GM19351 (cell line): ENCODE measurements at regions not wholly inside any gene's neighbourhood (a gene's known extent, or its start where the extent isn't known, plus 50 kb on each side); places are given as distances from the start of the nearest gene placed in this dataset.

Source experiments
- ATAC-seq: cut with Tn5 transposase; IDR thresholded peaks from one replicate; pipeline ENCODE4 v1.9.1; 2021; ENCODE audit warnings: mild to moderate bottlenecking, moderate library complexity; ENCODE audit not compliant: unreplicated experiment

- ATAC-seq = no peak
Observed at GRCh38 chr6:41428996-41429421, 93.6 kb downstream of the NCR2 start.

DNA sequence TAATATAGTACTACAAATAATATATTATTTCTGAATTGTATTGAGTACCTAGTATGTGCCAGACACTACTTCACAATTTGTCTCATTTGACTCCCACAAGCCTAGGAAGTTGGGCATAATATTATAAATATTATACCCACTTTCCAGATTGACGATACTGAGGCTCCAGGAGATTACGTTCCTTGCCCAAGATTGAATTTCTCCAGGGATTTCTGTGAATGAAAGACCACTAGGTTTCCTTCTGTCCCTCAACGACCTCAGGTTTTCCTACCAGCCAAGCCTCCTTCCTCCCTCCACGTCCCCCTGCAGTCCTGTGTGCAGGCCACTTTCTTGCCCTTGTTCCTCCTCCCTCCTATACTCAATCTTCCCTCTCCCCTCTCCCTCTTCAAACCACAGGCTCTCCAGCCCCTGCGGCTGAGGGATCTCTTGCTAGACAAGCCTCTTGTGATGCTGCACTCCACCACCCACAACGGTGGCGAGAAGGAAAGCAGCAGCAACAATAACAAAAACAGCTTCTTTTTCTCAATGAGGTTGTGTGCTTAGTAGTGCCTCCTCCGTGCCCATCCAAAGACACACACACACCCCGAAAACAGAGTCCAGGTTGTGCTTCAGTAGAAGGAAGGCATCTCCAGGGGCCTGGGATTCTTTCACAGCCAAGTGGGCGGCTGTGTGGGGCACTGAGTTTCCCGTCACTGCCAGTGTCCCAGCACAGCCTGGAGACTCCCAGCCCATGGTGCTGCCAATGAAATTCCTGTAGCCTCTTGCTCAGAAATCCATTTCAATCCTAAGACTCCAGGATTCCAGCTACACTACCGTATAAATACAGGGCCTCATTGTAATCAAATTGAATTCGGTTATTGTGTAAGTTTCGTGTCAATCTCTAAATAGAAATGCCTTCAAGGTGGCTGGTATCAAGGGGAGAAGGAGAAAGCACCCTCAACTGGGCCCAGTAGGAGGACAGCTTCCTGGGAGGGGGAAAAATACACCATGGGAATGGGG lies 94.4 kb downstream of the NCR2 start:
- ATAC-seq = no peak

- ATAC-seq = no peak
Observed at GRCh38 chr6:41430875-41431274, 95.5 kb downstream of the NCR2 start.

GRCh38 chr6:41432280-41432679 lies 96.9 kb downstream of the NCR2 start:
- no peak for ATAC-seq

- ATAC-seq = no peak
Observed at GRCh38 chr6:41434803-41435481, 99.5 kb downstream of the NCR2 start.

GRCh38 chr6:41437604-41438003 lies 102.2 kb downstream of the NCR2 start:
- no peak for ATAC-seq

DNA sequence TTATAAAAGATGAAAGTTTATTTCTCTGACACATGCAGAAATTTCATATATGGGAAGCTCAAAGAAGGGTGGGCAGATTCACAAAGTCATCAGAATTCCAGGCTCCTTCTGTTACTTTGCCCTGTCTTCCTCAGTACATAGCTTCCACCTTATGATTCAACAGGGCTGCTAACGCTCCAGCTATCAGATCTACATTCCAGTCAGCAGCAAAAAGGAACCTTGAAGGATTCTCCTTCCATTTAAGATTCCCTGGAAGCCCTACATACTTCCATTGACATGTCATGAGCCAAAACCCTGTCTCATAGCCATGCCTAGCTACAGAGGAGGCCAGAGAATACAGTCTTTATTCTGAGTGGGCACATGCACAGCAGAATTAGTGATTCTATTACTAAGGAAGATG lies 103.3 kb downstream of the NCR2 start:
- ATAC-seq = no peak

DNA sequence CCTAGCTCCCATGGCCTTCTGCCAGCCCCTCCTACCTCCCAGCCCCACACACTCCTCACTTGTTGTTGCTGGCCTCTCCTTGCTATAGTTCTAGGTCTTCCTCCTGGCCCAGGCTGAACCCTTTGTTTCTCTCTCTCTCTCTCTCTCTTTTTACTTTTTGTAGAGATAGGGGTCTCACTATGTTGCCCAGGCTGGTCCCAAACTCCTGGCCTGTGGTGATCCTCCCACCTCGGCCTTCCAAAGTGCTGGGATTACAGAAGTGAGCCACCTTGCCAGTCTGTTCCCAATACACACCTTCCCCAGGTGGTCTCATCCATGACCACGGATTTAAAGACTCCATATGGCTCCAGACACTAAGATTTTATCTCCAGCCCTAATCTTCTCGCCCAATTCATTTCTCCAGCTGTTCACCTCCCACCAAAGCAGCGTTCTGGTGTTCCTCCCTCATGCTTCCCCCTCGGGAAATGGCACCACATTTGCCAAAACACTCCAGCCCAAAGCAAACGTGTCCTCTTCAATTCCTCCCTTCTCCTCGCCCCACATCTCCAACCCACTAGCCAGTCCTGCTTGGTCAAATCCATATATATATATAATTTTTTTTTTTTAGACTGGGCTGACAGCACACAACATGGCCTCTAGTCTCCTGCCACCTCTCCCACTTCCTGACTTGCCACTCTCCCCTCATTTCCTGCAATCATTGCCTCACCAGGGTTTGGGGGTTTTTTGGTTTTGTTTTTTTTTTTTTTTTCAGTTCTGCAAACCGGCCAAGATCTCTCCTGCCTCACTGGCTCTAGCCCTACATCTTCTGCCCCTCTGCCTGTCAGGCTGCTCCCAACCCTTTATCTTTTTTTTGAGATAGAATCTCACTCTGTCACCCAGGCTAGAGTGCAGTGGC lies 104.4 kb downstream of the NCR2 start:
- peak; percentile 78 for ATAC-seq

DNA sequence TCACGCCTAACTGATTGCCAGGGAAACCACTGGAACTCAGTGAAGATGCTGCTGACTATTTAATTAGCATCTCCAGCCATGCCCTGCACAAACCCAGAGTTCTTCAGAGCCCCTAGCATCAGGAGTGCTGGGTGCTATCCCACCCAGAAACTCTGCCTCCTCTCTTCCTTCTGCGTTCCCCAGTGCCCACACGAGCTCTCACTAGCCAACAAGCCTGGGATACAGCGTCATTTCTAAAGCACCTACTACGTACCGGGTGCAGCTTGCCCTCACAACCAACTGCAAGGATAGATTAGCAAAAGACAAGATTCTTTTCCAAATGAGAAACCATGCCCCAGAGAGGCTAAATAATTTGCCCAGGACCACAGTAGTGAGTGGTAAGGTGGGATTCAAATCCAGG lies 105.2 kb upstream of the FOXP4 start:
- ATAC-seq = no peak

DNA sequence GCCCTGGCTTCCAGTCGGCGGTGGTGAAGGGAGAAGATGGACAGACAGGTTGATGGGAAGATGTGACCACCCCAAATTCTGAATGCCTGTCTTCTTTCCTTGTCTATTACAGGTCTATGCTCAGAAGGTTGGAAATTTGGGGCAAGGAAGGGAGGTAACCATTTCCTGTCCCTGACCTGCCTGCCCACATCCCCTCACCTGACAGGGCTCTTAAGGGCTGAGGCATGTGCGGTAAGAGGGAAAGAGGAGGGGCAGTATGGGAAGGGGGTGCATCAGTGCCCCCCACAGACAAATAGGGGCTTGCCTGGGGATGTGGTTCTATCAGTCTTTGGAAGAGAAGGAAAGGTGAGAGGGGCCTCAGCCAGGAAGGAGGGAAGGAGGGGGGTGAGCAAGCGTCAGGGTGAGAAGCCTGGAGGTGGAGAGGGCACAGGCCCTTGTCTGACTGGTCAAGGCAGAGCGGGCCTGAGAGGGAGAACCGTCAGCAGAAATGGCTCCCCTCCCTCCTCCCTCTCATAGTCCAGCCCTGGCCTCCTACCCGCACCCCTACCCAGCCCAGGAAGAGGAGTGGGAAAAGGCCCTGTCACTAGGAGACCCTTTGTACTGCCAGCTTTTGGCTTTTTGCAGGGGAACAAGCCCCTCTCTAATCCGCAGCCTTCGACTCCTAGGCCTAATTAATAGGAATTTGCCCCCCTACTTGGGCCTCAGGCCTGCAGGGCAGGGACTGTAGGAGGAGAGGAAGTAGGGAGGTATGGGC lies 104.4 kb upstream of the FOXP4 start:
- ATAC-seq = no peak

- ATAC-seq = no peak
Observed at GRCh38 chr6:41442352-41442672, 103.9 kb upstream of the FOXP4 start.

DNA sequence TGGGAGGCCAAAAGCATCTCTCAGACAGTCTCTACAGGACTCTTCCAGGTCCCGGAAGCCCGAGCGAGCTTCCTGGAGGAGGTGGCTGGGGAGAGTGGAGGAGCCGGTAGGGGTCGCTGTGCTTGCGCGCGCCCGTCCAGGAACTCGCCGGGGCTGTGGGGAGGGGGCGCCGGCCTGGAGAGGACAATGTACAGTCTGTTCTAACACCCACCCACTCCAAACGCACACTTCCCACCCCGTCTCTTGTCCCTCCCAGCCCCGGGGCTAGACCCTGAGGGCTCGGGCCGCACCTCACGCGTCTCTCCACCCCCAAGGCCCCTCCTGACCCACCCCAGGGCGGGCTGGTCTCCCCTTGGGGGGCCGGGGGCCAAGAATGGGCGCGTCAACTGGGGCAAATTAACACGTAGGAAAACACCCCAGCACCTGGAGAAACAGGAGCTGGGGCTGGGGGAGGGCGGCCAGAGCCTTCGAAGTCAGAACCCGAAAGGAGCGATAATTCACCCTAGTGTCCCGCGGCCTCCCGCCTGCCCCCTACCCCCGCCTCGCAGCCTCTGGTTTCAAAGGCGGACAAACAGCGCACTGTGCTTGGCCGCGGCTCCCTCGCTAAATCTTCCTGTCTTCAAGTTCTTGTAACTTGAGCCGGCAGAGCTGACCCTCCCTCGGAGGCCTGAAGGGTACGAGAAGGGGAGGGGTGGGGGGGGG lies 103.2 kb upstream of the FOXP4 start:
- ATAC-seq = no peak

DNA sequence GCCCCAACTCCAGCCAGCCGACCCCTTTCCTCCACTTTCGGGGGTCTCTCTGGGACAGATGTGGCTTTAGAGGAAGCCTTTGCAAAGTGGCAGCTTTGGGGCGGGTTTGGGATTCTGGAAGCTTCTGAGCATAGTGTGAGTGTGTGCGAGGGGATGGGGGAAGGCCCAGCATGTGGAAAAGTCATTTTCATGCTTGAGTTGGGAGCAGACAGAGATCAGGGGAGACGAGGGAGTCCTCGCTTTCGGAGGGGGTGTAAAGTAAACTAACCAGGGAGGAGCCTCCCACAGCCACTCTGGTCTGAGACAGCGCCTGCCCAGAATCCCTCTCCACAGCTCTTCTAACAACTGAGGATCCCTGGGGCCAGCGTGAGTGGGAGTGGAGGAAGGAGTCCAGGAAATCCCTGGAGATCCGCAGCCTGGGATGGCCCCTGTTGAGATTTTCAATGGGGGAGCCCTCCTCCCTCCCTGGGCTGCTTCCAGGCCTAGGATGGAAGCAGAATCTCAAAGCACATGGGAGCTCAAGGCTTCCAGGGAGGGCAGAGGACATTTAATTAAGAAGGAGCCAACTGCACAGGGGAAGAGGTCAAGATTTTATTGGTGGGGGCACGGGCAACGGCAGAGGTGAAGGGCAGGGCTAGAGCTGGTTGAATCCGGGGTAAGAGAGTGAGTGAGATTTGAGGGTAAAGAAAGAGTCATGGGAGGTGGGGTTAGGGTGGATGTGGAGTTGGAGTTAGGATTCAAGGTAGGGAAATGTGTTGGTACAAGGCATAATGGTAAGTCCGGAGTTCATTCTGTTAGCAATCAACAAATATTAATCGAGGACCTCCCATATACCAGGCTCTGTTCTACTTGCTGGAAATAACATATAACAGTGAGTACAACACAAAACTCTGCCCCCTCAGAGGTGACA lies 102.3 kb upstream of the FOXP4 start:
- no peak for ATAC-seq

- ATAC-seq = no peak
Observed at GRCh38 chr6:41445261-41445660, 100.9 kb upstream of the FOXP4 start.

GRCh38 chr6:41446132-41446531 lies 100.0 kb upstream of the FOXP4 start:
- no peak for ATAC-seq

DNA sequence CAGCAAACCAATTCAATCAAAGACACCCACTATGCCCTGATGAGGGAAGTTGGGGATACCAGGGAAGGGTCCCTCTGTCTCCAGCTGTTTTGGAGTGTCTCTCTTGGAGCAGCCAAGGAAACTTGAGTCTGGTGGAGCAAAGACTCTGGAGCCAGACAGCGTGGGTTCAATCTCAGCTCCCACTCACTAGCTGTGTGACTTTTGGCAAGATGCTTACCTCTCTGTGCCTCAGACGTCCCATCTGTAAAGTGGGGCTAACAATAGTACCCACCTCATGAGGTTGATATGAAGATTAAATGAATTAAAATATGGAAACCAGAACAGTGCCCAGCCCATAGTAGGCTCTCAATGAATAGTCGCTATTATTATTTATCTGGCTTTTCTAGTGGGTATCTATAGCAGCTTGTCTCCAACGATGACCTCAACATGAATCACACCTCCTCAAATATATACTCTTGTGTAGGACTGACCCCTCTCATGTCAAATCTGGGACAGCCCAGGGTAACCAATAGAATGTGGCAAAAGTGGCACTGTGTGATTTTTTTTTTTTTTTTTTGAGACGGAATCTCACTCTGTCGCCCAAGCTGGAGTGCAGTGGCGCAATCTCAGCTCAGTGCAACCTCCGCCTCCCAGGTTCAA lies 99.2 kb upstream of the FOXP4 start:
- no peak for ATAC-seq

DNA sequence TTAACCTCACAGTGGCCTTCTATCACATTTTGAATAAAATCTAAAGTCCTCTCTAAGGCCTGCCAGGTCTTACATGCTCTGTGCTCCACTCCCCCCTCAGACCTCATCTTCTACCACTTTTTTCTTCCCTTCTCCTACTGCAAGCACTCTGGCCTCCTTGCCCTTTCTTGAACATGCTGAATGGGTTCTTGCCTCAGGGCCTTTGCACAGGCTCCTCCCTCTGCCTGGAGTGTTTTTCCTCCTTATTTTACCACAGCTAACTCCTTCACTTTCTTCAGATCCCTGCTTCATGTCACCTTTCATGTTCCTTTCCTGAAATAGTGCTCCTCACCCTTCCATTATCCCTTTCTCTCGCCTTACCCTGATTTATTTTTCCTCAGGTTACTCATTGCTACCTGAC lies 97.9 kb upstream of the FOXP4 start:
- ATAC-seq = no peak
